Heart left ventricle (tissue), 16 donors: ENCODE measurements at regions not wholly inside any gene's neighbourhood (a gene's known extent, or its start where the extent isn't known, plus 50 kb on each side); places are given as distances from the start of the nearest gene placed in this dataset.

Experiments
- ATAC-seq, 4 donors: fragments of 200-7000 bp; cut with Tn5 transposase; one replicate each; pipeline ENCODE4 v1.9.1; 2020 to 2022; ENCODE audit warnings: moderate library complexity in 4 of 4, mild to moderate bottlenecking in 3 of 4, moderate number of reproducible peaks in 1 of 4
- DNase-seq, 5 donors: peaks; one replicate each; pipeline ENCODE4 v3.0.0-alpha.2; 2020
- H3K27ac ChIP-seq, 12 donors: fragments of 200-600 bp; sonication (generic) in 4 of 12; one replicate each; pipeline versions ENCODE4 v1.5.0 to v1.8.0; 2016 to 2022; ENCODE audit warnings: mild to moderate bottlenecking in 2 of 12
- H3K27me3 ChIP-seq, 9 donors: fragments of 200-600 bp; sonication (generic) in 2 of 9; one replicate each; pipeline versions ENCODE4 v1.5.1 to v1.8.0; 2016 to 2022; ENCODE audit warnings: mild to moderate bottlenecking in 3 of 9
- H3K36me3 ChIP-seq, 9 donors: fragments of 200-600 bp; sonication (generic) in 2 of 9; one replicate each; pipeline versions ENCODE4 v1.5.0 to v1.8.0; 2018 to 2022; ENCODE audit warnings: mild to moderate bottlenecking in 2 of 9
- H3K4me1 ChIP-seq, 12 donors: fragments of 200-600 bp; sonication (generic) in 4 of 12; one replicate each; pipeline versions ENCODE4 v1.5.0 to v1.8.0; 2016 to 2022; ENCODE audit warnings: mild to moderate bottlenecking in 3 of 12
- H3K4me3 ChIP-seq, 12 donors: fragments of 200-600 bp; sonication (generic) in 4 of 12; one replicate each; pipeline versions ENCODE4 v1.5.0 to v1.8.0; 2017 to 2022; ENCODE audit warnings: mild to moderate bottlenecking in 9 of 12, moderate library complexity in 4 of 12
- H3K9me3 ChIP-seq, 12 donors: fragments of 200-600 bp; sonication (generic) in 4 of 12; one replicate each; pipeline versions ENCODE4 v1.5.0 to v1.8.0; 2016 to 2022; ENCODE audit warnings: mild to moderate bottlenecking in 1 of 12
- POLR2A ChIP-seq, 2 donors: fragments of 450-650 bp; IDR thresholded peaks; one replicate each; pipeline ENCODE4 v1.6.1; 2017; ENCODE audit warnings: antibody characterized with exemption in 2 of 2, mild to moderate bottlenecking in 2 of 2, moderate library complexity in 2 of 2
- WGBS, 4 donors: extraction: QIAGEN DNeasy Blood & Tissue Kit in 2 of 4; methylation state at CpG; one replicate each; pipeline versions ENCODE4 v1.1.5 to v1.1.7; 2013 to 2018; 5-methylcytosine and 5-hydroxymethylcytosine counted together
- intact Hi-C, 10 donors: fragments of 100-400 bp; cut with DNase I; formaldehyde crosslinking; loops; one replicate each; pipeline versions ENCODE4 v1.11.1 to v1.14.2; 2022
- TF ChIP-seq, protein P1 (sequence below), 12 donors: fragments of 200-600 bp; sonication (generic) in 4 of 12; IDR thresholded peaks; one replicate each; pipeline versions ENCODE4 v1.5.0 to v1.8.0; 2018 to 2022; ENCODE audit warnings: antibody characterized with exemption in 12 of 12, mild to moderate bottlenecking in 5 of 12
- donor health status: ischemic (EF 13 %, LVEDD 7.1; RV severe dilation, severe dysfunction).
- donor health status: healthy with polysubstance abuse.
- donor health status: DM: no; HTN: yes; CAD: no.
- donor health status: DM: no; HTN: no; CAD: no.
- donor health status: ischemic (EF 25% LVEDD 6.9; RV normal size, moderate dysfunction).
- donor health status: ischemic (EF 25% LVEDD 5.7; RV mildly dilated, moderate dysfunction).
- donor health status: healthy.
- donor health status: DM: yes; HTN: yes; CAD: no.
- donor health status: ischemic (EF 35%, LVEDD 5.7; RV mildly dilated, moderate dysfunction).
- donor health status: nonischemic (EF 11% LVEDD 7.7; RV severe dilation, severe dysfunction).
- donor health status: DM: yes; HTN: yes; CAD: no.
- donor health status: PGD.
- donor health status: ischemic (EF 29% LVEDD 5.4; RV normal size, mild dysfunction).
- donor health status: nonischemic (EF 23%, LVEDD 6.1; RV moderate dilation, normal function).

DNA sequence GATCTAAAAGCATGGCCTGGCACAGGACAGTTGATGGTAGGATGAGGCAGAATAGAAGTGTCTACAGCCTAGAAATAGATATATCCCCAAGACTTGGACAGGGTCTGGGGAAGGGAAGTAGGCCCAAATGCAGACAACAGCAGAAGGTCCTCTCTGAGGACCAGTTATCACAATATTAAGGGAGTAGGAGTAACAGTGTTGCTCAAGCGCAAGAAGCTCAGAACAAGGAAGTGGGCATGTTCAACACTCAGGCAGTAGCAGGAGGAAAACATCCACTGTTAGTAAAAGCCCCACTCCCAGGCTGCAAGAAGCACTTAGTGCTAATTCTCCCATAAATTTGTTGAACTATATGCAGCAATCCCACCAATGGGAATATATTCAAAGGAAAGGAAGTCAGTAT, 314.7 kb downstream of the METTL4 start:
- no peaks in the 10 kb centered on the region for H3K4me1 ChIP-seq
- TF ChIP-seq, protein P1, sequence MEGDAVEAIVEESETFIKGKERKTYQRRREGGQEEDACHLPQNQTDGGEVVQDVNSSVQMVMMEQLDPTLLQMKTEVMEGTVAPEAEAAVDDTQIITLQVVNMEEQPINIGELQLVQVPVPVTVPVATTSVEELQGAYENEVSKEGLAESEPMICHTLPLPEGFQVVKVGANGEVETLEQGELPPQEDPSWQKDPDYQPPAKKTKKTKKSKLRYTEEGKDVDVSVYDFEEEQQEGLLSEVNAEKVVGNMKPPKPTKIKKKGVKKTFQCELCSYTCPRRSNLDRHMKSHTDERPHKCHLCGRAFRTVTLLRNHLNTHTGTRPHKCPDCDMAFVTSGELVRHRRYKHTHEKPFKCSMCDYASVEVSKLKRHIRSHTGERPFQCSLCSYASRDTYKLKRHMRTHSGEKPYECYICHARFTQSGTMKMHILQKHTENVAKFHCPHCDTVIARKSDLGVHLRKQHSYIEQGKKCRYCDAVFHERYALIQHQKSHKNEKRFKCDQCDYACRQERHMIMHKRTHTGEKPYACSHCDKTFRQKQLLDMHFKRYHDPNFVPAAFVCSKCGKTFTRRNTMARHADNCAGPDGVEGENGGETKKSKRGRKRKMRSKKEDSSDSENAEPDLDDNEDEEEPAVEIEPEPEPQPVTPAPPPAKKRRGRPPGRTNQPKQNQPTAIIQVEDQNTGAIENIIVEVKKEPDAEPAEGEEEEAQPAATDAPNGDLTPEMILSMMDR (IDR thresholded peaks at IDR 0.05), result no peak
- no peak for TF ChIP-seq POLR2A (IDR thresholded peaks at IDR 0.05)
- ATAC-seq (no peak), DNase-seq (no peak)
- H3K27me3 ChIP-seq, result no peaks in the 10 kb centered on the region
- H3K4me3 ChIP-seq, result no peak overlapping the region
- intact Hi-C loops, result no loop called here
- H3K9me3 ChIP-seq, result peaks cover 0 to 16% (median 0%) of the 10 kb centered on the region in 12 donors
- WGBS, 4 donors, result 75 to 89% (median 88%) methylated on average over 1 of the region's 1 CpG
- H3K27ac ChIP-seq, result no peak overlapping the region
- H3K36me3 ChIP-seq, result no peaks in the 10 kb centered on the region

DNA sequence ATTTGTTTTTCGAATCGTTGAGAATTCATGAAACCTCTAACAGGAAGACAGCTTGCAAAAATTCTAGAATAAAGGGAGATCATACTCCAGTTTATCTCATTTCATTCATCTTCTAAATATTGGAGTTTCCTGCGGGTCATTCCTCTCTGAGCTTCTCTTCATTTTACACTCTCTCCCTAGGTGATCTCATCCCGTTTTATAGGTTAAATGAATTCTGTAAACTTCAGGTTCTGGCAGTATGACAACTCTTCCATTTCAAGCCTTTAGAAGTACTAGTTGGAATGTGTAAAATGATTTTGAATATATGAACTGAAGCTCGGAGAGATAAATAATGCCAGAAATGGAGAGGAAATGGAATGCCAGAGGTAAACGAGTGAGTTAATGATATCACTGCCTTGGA, 312.4 kb downstream of the METTL4 start:
- Histone ChIP-seq H3K4me3 (no peak overlapping the region), H3K27me3 (no peaks in the 10 kb centered on the region), H3K9me3 (peaks cover 0 to 15% (median 0%) of the 10 kb centered on the region in 12 donors), H3K36me3 (no peaks in the 10 kb centered on the region), H3K27ac (no peak overlapping the region), H3K4me1 (no peaks in the 10 kb centered on the region)
- TF ChIP-seq, protein P1 (IDR thresholded peaks at IDR 0.05), result no peak
- TF ChIP-seq POLR2A (IDR thresholded peaks at IDR 0.05), result no peak
- DNase-seq (no peak), ATAC-seq (no peak)
- WGBS, 4 donors, result 63 to 73% (median 68%) methylated on average over 6 of the region's 6 CpGs
- intact Hi-C loops, result no loop called here

DNA sequence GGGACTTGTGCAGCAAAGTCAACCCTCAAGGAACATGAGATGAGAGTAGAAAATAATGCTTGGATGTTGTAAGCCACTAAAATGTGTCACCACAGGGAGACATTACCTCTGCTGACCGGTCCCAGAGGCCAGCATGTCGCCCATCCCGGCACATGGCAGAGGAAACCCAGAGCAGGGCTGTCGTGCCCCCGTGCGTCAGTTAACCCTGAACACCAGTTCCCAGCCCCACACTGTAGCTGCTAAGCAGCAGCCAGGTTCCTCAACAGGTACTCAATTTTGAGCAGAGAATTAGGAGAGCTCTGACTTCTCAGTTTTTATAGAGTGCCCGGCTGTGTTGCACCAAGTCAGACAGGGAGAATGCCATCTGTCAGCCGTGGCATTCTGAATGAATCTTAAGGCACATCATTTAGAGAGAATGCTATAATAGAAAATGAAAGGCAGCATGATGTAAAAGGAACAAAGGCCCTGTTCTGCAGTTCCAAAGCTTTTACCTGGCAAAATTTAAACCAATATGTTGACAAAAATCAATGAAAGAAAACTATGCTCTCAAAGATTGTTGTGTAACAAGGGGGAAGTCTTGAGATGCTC, 307.9 kb downstream of the METTL4 start:
- ATAC-seq (no peak), DNase-seq (no peak)
- WGBS, 4 donors, result 83 to 95% (median 86%) methylated on average over 5 to 8 of the region's 8 CpGs
- no peaks in the 10 kb centered on the region for H3K4me1 ChIP-seq
- no peak for TF ChIP-seq POLR2A (IDR thresholded peaks at IDR 0.05)
- TF ChIP-seq, protein P1 (IDR thresholded peaks at IDR 0.05), result no peak
- no peaks in the 10 kb centered on the region for H3K9me3 ChIP-seq
- no peak overlapping the region for H3K27ac ChIP-seq
- no peak overlapping the region for H3K4me3 ChIP-seq
- intact Hi-C loops, result no loop called here
- H3K27me3 ChIP-seq, result peaks cover 0 to 6% (median 0%) of the 10 kb centered on the region in 9 donors
- no peaks in the 10 kb centered on the region for H3K36me3 ChIP-seq

DNA sequence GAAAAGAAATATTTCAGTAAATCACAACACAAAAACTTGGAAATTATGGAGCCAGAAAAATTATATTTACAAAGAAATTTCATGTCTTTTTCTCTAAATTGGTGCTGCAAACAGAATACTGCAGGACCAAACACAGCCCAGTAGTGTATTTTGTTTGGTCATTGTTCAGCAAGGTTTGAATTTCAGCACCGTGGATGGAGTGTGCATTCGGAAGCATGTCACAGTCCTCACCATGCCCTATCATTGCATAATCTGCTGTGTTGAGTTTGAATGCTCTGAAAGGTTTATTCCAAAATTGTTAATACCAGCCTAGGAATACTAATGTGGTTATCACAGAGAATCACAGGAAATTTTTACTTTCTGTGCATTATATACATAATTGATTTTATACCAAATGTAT, 296.7 kb downstream of the METTL4 start:
- Histone ChIP-seq H3K27ac (no peak overlapping the region), H3K4me1 (no peaks in the 10 kb centered on the region), H3K36me3 (no peaks in the 10 kb centered on the region), H3K27me3 (peaks cover 0 to 3% (median 0%) of the 10 kb centered on the region in 9 donors), H3K9me3 (no peaks in the 10 kb centered on the region), H3K4me3 (no peak overlapping the region)
- TF ChIP-seq, protein P1 (IDR thresholded peaks at IDR 0.05), result no peak
- TF ChIP-seq POLR2A (IDR thresholded peaks at IDR 0.05), result no peak
- intact Hi-C loops, result no loop called here
- ATAC-seq (no peak), DNase-seq (no peak)
- 75 to 82% (median 76%) methylated on average over 2 of the region's 2 CpGs for WGBS, 4 donors
